HG03108 (cell line): ENCODE measurements at regions not wholly inside any gene's neighbourhood (a gene's known extent, or its start where the extent isn't known, plus 50 kb on each side); places are given as distances from the start of the nearest gene placed in this dataset.
"Not testable (repeated sequence)": the region's sequence is repeated elsewhere in the genome, so short reads cannot be mapped to it uniquely, and the experiment has no call there.

Source experiments
- ATAC-seq: cut with Tn5 transposase; IDR thresholded peaks from one replicate; pipeline ENCODE4 v1.9.1; 2021; ENCODE audit warnings: moderate library complexity; ENCODE audit not compliant: unreplicated experiment

- ATAC-seq: no peak
Measured at GRCh38 chr2:60358476-60358875, 195.0 kb downstream of the BCL11A start.

GRCh38 chr2:60357996-60358395 is 195.5 kb downstream of the BCL11A start:
- no peak for ATAC-seq

DNA sequence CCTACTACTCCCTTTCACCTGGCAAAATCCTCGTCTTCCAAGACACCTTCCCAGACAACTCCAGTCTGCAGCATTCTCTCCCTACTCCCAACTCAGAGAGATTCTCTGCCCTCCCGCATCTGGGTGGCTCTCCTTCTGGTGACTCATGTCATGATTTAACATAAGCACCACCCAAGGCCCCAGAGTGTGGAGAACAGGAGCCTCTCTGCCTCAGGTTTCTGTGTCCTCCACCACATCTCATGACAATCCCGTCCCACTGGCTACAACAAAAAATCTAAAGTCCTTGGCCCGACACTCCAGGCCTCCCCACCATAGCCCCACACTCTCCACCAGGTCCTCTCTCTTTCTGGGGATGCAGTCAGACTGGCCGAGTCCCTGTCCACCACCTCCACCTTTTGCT is 197.1 kb downstream of the BCL11A start:
- no peak for ATAC-seq

GRCh38 chr2:60355849-60356261 is 197.6 kb downstream of the BCL11A start:
- no peak for ATAC-seq

GRCh38 chr2:60354713-60355112 is 198.7 kb downstream of the BCL11A start:
- no peak for ATAC-seq

DNA sequence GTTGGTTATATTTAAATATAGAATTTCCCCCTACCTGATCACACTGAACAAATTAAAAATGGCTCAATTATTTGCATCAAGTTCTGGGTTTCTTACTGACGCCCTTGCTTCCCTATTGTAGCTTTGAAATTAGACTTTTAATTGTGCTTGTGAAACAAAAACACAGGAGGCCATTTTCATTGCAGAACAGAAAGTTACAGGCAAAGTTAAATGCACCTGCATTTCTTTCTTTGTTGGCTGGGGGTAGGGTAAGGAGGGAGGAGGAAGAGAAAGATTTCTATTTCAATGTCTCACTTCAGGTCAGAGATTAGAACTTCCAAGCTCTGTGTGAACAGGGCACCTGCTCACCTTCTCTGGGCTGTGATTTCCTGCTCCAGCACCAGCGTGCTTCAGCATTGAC is 199.6 kb downstream of the BCL11A start:
- ATAC-seq: peak; percentile 40

GRCh38 chr2:60353406-60353800 is 200.1 kb downstream of the BCL11A start:
- ATAC-seq: peak; percentile 9

GRCh38 chr2:60352491-60353405 is 200.7 kb downstream of the BCL11A start:
- ATAC-seq: no peak

- no peak for ATAC-seq
Measured at GRCh38 chr2:60351802-60352201, 201.7 kb downstream of the BCL11A start.

GRCh38 chr2:60351321-60351720 is 202.1 kb downstream of the BCL11A start:
- no peak for ATAC-seq

DNA sequence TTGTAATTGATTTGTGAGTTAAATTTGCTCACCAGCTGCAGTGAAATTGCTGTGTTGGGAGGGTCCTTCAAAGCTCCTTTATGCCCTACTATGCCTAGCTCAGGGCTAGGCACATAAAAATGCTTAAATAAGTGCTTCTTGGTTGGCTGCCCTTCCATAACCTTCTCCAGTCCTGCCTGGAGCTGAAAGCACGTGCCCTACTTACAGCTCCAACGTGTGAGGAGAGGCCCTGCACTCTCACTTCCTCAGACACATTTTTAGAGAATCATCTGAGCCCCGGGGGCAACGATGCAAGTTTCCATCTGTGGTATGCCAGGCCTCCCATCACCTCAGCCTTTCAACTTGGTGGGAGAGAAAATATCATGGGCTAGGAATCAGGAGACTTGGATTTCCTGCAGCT is 202.7 kb downstream of the BCL11A start:
- no peak for ATAC-seq

- ATAC-seq: no peak
Measured at GRCh38 chr2:60347781-60348180, 205.7 kb downstream of the BCL11A start.

GRCh38 chr2:60342491-60342890 is 211.0 kb downstream of the BCL11A start:
- ATAC-seq: not testable (repeated sequence)

- no peak for ATAC-seq
Measured at GRCh38 chr2:60341151-60341550, 212.3 kb downstream of the BCL11A start.

DNA sequence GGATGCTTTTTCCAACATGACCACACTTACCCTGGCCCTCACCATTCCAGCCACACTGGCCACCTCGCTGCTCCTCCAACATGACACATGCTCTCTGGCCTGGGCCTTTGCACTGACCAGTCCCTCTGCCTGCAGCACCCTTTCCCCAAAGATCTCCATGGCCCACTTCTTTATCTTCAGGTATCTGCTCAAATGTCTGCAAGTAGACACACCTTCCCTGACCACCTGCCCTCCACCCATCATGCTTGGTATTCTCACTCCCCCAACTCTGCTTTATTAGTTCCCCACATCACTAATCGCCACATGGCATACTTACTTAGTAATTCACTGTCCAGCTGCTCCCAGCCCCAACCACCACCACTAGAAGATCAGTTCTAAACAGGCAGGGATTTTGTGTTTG is 214.2 kb downstream of the BCL11A start:
- ATAC-seq: no peak

DNA sequence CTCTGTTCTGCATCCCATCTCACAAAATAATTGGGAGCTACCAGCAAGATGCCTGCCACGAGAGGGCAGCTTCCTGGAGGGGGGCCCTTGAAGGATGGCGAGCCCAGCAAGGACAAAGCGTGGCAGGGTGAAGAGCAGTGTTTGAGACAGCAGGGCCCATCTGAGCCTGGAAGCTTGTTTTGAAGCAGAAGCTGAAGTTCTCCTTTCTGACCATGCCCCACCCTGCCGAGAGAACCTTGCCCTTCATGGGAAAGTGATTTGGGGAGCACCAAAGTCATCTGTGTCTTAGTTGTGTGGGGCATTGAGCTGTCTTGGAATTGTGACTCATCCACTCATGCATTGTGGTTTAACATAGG is 216.3 kb downstream of the BCL11A start:
- no peak for ATAC-seq

GRCh38 chr2:60336442-60337141 is 216.9 kb downstream of the BCL11A start:
- no peak for ATAC-seq

DNA sequence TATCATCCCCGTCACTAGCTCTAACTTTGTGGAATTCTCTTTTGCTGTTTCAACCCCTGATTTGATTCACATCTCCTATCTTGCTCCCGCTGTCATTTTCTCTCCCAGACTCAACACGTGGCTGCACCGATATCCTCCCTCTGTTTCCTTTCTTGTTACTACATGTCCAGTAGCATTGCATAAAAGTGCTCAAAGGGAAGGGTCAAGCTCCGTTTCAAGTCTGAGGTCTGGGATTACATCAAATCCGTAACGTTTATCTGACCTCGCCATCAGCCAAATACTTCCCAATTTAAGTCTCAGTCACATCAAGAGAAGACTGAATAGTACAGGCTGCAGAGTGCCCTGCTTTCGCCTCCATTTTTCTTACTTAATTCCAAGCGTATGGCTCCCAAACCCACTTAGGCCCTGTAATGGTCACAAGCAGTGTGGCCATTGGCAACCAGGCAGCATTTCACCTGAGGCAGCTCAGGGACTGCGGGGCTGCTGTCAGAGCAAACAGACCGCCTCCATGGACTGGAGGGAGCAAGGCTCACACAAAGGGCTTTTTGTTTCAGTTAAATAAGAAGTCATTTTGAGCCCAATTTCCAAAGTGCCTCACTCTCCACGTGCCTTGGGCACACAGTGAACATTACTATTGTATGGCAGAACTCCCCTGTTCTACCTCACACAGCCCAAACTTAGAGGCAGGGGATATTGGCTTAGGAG is 217.8 kb downstream of the BCL11A start:
- ATAC-seq: no peak

GRCh38 chr2:60334610-60335009 is 218.8 kb downstream of the BCL11A start:
- ATAC-seq: no peak

DNA sequence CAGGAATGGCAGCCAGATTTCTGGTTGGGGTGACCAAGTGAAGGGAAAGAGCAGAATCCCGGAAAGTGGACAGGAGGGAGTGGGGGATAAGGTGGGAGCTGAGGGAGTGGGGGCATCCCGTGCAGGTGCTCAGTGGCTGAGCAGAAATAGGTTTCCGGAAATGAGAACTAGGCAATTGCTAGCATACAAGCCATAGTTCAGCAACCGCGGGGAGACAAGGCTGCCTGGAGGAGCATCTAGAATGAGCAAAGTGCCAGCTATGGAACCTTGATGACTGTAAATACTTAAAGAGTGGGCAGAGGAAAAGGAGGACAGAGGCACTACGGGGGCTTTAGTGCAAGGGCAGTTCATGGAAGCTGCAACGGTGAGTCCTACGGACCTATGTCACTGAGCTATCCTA is 220.2 kb downstream of the BCL11A start:
- ATAC-seq: no peak

DNA sequence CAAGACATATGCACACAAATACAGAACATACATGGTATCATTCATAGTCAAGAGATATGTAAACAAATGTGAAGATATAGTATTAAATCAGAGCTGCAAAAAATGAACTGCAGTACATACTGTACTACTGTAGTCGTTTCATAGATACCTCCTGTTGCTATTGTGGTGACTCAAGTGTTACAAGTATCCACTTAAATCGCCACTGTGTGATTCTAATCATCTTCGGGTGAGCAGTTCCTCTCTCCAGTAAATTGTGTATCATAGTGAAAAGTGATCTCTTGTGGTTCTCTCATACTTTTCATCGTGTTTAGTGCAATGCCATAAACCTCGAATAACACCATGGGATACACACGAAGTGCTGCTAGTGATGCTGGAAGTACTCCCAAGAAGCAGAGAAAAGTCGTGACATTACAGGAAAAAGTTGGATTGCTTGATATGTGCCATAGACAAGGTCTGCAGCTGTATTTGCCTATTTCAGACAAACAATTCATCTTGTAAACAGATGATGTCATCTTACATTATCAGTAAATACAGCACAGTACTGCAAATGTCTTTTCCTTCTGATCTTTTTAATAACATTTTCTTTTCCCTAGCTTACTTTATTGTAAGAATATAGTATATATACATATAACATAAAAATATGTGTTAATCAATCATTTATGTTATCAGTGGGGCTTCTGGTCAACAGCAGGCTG is 222.2 kb downstream of the BCL11A start:
- ATAC-seq: no peak
